SK-N-MC (cell line): ENCODE measurements at regions not wholly inside any gene's neighbourhood (a gene's known extent, or its start where the extent isn't known, plus 50 kb on each side); places are given as distances from the start of the nearest gene placed in this dataset.
A peak's percentile ranks its signal among the peaks of the same experiment; 100 is the strongest.

Experiments
- DNase-seq: peaks from one replicate; pipeline ENCODE4 v3.0.0-alpha.2; 2011; ENCODE audit warnings: low read depth, low spot score
- H3K27ac ChIP-seq: fragments of 200-600 bp; sonication (generic); 2 replicates; pipeline ENCODE4 v1.5.1; 2016; ENCODE audit warnings: mixed run types
- H3K36me3 ChIP-seq: fragments of 200-600 bp; sonication (generic); 2 replicates; pipeline ENCODE4 v1.6.1; 2017; ENCODE audit warnings: antibody characterized with exemption, low read length, mixed read lengths; ENCODE audit not compliant: insufficient read depth
- H3K4me3 ChIP-seq: fragments of 200-600 bp; sonication (generic); 2 replicates; pipeline ENCODE4 v1.5.1; 2016
- H3K9ac ChIP-seq: fragments of 200-600 bp; sonication (generic); 2 replicates; pipeline ENCODE4 v1.8.0; 2017; ENCODE audit warnings: mixed run types, mixed read lengths; ENCODE audit not compliant: insufficient read length
- H3K9me3 ChIP-seq: fragments of 200-600 bp; sonication (generic); 2 replicates; pipeline ENCODE4 v1.6.1; 2017; ENCODE audit warnings: low read depth, mild to moderate bottlenecking, antibody characterized with exemption, low read length, moderate library complexity, mixed read lengths
- EZH2 ChIP-seq: fragments of 200-600 bp; sonication (generic); IDR thresholded peaks from one replicate; pipeline ENCODE4 v1.6.1; 2017; ENCODE audit warnings: antibody characterized with exemption
- FOXP2 ChIP-seq: optimal IDR thresholded peaks from 2 replicates; pipeline ENCODE3; 2011; ENCODE audit warnings: mild to moderate bottlenecking, moderate library complexity; ENCODE audit not compliant: insufficient read depth; ENCODE audit errors: extremely low read length, control extremely low read depth
- POLR2AphosphoS5 ChIP-seq: IDR thresholded peaks from 2 replicates; pipeline ENCODE4 v1.6.1; 2012; ENCODE audit warnings: mild to moderate bottlenecking, low read depth, low read length, borderline replicate concordance

DNA sequence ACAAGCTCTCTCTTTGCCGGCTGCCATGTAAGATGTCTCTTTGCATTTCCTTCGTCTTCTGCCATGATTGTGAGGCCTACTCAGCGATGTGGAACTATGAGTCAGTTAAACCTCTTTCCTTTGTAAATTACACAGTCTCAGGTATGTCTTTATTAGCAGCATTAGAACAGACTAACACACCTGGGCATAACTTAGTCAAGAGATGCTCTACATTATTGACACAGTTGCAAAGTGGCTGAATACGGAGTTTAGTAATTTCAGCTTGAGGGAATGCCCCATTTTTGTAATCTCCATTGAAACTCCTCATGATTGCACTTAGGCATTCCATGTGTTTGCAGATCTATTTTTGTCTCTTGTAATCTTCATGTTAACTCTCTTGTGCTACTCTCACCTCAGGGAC is 299.5 kb upstream of the HAND2 start:
- no peak overlapping the region for H3K4me3 ChIP-seq
- H3K9me3 ChIP-seq, result no peaks in the 10 kb centered on the region
- TF ChIP-seq FOXP2 (no peak), EZH2 (no peak), POLR2AphosphoS5 (no peak)
- no peak overlapping the region for H3K27ac ChIP-seq
- no peaks in the 10 kb centered on the region for H3K36me3 ChIP-seq
- H3K9ac ChIP-seq, result no peak overlapping the region
- no peak for DNase-seq

DNA sequence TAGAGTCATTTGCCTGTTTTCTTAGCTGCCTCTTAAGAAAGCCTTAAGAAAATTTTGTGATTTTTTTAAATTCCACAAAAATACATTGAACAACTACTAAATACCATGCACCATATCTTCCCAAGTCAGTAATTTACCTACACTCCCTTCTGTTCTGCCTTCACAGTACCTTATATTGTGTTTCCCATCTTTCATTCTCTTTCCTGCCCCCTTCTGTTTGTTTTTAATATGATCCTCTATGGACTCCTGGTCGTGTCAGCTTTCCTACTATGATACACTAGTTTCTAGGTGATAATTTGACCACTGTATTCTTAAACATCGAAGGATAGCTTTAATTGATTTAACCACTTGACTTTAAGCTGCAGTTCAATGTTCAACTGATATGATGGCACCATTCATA is 297.7 kb upstream of the HAND2 start:
- H3K9ac ChIP-seq, result no peak overlapping the region
- no peak overlapping the region for H3K27ac ChIP-seq
- TF ChIP-seq EZH2 (no peak), POLR2AphosphoS5 (no peak), FOXP2 (no peak)
- DNase-seq, result no peak
- no peaks in the 10 kb centered on the region for H3K36me3 ChIP-seq
- no peaks in the 10 kb centered on the region for H3K9me3 ChIP-seq
- no peak overlapping the region for H3K4me3 ChIP-seq

DNA sequence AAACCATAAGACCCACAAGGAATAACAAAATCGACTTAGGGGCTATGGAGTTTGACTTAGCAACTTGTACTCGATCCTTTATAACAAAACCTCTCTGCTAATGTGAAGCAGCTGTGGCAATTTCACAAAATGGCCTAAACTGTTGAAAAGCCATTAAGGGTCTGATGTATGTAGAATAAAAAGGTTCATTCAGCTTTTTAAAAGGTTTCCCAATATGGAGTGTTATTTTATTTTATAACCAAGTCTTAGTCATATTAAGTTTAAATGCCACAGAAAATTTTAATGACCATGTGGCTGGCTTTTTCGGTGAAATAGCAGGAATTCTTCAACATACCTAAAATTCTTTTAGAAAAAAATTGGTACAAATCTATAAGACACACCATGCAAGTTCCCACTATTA is 291.8 kb upstream of the HAND2 start:
- no peaks in the 10 kb centered on the region for H3K36me3 ChIP-seq
- peak overlapping the region; percentile 48 for H3K9ac ChIP-seq
- H3K27ac ChIP-seq, result peak overlapping the region; percentile 86
- H3K4me3 ChIP-seq, result peak overlapping the region; percentile 58
- TF ChIP-seq EZH2, result no peak
- TF ChIP-seq POLR2AphosphoS5, result no peak
- no peak for TF ChIP-seq FOXP2
- no peaks in the 10 kb centered on the region for H3K9me3 ChIP-seq
- peak; percentile 18 for DNase-seq

DNA sequence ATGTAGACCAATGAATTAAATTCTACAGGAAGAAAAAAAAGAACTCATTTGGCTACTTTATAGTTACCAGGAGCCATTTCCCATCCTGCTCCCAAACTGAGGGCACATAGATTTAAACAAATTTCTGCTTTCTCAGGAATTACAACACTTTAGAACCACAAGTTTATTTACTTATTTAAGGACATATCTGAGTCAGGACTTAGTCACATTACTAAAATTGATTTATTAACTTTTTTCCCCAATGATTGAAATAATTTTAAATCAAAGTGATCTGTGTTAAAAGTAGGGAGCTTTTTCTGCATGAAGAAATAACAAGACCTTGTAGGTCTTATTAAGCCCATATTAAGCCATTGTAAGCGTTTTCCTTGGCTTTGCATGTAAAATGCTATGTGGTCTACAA is 291.0 kb upstream of the HAND2 start:
- Histone ChIP-seq H3K9ac (no peak overlapping the region), H3K9me3 (no peaks in the 10 kb centered on the region), H3K36me3 (no peaks in the 10 kb centered on the region), H3K27ac (peak overlapping the region; percentile 86), H3K4me3 (peak overlapping the region; percentile 58; the same call in 1 of the 2 replicates)
- no peak for DNase-seq
- TF ChIP-seq FOXP2, result no peak
- no peak for TF ChIP-seq EZH2
- TF ChIP-seq POLR2AphosphoS5, result no peak

DNA sequence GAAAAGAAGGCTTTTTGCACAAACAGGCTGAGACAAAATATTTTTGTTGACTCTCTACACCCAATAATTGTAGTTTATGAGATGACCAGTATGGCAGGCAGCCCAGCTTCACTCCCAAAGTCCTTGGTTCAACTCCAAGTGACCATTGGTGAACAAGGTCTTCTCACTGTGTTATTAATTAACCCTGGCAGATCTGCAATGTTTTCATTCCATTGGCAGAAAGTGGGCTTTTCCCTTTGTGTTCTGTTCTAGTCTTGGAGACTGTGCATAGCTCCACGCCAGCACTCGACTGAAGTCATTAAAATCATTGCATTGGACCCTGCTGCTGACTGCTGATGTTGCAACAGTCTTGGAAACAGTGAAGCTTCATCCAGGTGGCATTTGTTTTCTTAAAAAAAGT is 277.3 kb upstream of the HAND2 start:
- Histone ChIP-seq H3K9me3 (0 out of 2 replicates have a peak, but pooled peaks cover 3% of the 10 kb centered on the region), H3K36me3 (no peaks in the 10 kb centered on the region)

DNA sequence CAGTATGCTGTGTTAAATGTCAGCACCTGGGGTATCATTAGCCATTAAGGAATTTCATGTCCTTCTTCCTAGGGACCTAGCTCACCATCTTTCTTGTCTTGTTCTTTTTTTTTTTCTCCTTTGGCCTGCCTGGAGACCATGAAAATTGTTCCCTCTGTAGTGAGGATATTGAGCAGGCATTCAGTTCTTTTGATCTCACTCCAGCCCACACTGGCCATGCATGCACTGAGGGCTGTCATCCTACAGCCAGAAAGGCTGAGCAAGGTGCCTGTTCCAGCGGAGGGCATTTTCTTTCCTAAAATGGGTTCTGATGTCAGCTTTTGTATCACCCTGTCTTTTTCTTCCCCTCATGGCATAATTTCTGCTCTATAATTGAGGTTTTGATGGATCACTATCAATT is 275.9 kb upstream of the HAND2 start:
- TF ChIP-seq POLR2AphosphoS5 (no peak), EZH2 (no peak), FOXP2 (no peak)
- Histone ChIP-seq H3K27ac (no peak overlapping the region), H3K9me3 (0 out of 2 replicates have a peak, but pooled peaks cover 3% of the 10 kb centered on the region), H3K36me3 (no peaks in the 10 kb centered on the region), H3K9ac (no peak overlapping the region), H3K4me3 (no peak overlapping the region)
- no peak for DNase-seq

More for the DNA sequence above, 277.3 kb upstream of the HAND2 start:
- DNase-seq, result no peak
- TF ChIP-seq EZH2 (no peak), FOXP2 (no peak), POLR2AphosphoS5 (no peak)
- H3K9ac ChIP-seq, result no peak overlapping the region
- H3K27ac ChIP-seq, result no peak overlapping the region
- H3K4me3 ChIP-seq, result no peak overlapping the region

DNA sequence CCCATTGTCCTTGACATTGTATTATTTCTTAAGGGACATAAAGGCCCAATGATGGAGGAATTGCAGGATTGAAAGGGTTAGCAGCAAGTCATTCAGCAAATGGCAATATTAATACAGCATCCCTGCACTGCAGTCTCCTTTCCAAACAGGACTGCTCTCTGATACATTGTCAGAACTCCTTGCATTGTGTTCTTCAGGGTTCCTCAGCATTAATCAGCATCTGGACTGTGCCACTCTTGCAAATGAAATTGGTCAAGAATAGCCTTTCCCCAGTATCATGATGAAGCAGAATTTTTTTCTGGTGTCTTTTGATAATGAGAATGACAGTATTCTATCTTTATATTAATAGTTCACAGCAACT is 272.6 kb upstream of the HAND2 start:
- TF ChIP-seq FOXP2 (no peak), POLR2AphosphoS5 (no peak), EZH2 (no peak)
- H3K27ac ChIP-seq, result 0 out of 2 replicates have a peak overlapping the region, but pooled peaks have one; percentile 68
- H3K4me3 ChIP-seq, result no peak overlapping the region
- H3K9me3 ChIP-seq, result no peaks in the 10 kb centered on the region
- no peak for DNase-seq
- H3K9ac ChIP-seq, result no peak overlapping the region
- H3K36me3 ChIP-seq, result no peaks in the 10 kb centered on the region

DNA sequence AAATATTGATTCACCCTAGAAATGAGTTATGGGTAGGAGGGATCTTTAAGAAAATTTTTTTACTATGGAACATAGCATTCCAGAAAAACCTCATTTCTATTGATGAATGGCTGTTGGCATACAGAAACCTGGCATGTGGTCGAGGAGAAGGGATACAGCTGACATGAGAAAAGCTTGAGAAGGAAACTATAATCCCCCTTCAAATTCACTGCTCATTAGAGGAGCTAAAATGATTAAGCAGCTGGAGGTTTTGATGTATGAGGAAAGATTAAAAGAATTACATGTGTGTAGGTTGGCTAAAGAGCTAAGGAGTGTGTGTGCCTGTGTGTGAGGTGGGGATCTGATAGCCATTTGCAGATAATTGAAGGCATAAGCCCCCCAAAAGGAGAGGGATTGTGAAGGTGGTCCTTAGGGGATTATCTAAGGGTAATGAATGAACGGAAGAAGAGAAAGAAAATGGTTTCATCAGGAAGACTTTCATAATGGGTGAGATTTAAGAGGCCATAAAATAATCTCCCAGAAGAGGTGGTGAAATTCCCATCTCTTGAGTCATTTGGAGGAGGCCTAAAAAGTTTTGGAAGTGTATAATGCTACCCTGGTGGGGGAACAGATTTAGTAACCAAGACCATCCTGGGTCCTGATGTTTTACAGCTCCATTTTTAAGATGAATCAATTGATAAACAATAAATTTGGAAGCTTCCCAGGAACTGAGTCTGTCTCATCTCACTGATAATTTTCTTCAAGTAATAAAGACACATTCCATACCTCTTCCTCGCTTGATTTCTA is 272.0 kb upstream of the HAND2 start:
- no peak for DNase-seq
- TF ChIP-seq EZH2, result no peak
- no peak for TF ChIP-seq FOXP2
- no peak for TF ChIP-seq POLR2AphosphoS5
- H3K4me3 ChIP-seq, result peak overlapping the region; percentile 41
- peak overlapping the region; percentile 68 for H3K27ac ChIP-seq
- no peaks in the 10 kb centered on the region for H3K36me3 ChIP-seq
- H3K9me3 ChIP-seq, result no peaks in the 10 kb centered on the region
- no peak overlapping the region for H3K9ac ChIP-seq
